HEK293 (cell line): ENCODE measurements at regions not wholly inside any gene's neighbourhood (a gene's known extent, or its start where the extent isn't known, plus 50 kb on each side); places are given as distances from the start of the nearest gene placed in this dataset.
A peak's percentile ranks its signal among the peaks of the same experiment; 100 is the strongest.
"Not testable (repeated sequence)": the region's sequence is repeated elsewhere in the genome, so short reads cannot be mapped to it uniquely, and the experiment has no call there.

Experiments used
- CTCF ChIA-PET: fragments of 350-600 bp; formaldehyde crosslinking; extraction: SDS; loops from one replicate; lab custom pipeline; 2021; ENCODE audit warnings: antibody characterized with exemption; lab: Yijun Ruan, JAX
- POLR2A ChIA-PET: fragments of 300-600 bp; formaldehyde crosslinking; extraction: SDS; loops from one replicate; lab custom pipeline; 2020; ENCODE audit warnings: antibody characterized with exemption, inconsistent platforms; lab: Yijun Ruan, JAX
- H3K27ac ChIP-seq: fragments of 200-500 bp; sonication (Bioruptor generic); 2 replicates; pipeline ENCODE4 v1.5.1; 2014; ENCODE audit warnings: low read depth, low read length, control low read depth, inconsistent platforms; ENCODE audit errors: extremely low read depth
- H3K36me3 ChIP-seq, 2 experiments: fragments of 200-500 bp in 1 of 2; sonication (Bioruptor generic) in 1 of 2; 1 replicate in 1 of 2; 2 replicates in 1 of 2; pipeline ENCODE4 v1.5.1; 2014 to 2017; ENCODE audit warnings: inconsistent platforms in 2 of 2, low read length in 2 of 2; ENCODE audit not compliant: control insufficient read depth in 2 of 2, insufficient read depth in 1 of 2
- H3K4me1 ChIP-seq: fragments of 200-500 bp; sonication (Bioruptor generic); 2 replicates; pipeline ENCODE4 v1.5.1; 2014; ENCODE audit warnings: mild to moderate bottlenecking, low read length, inconsistent platforms; ENCODE audit not compliant: control insufficient read depth, insufficient read depth
- H3K4me3 ChIP-seq: 2 replicates; pipeline ENCODE4 v1.5.1; 2011; ENCODE audit warnings: low read depth, mild to moderate bottlenecking, control low read depth, low read length, moderate library complexity
- H3K9me3 ChIP-seq: fragments of 200-500 bp; sonication (Bioruptor generic); 2 replicates; pipeline ENCODE4 v1.5.1; 2014; ENCODE audit warnings: low read depth, low read length, inconsistent platforms; ENCODE audit not compliant: control insufficient read depth, insufficient read depth
- EGR2 ChIP-seq: fragments of 450-650 bp; formaldehyde crosslinking; IDR thresholded peaks from 2 replicates; pipeline ENCODE4 v1.5.1; 2016; ENCODE audit warnings: low read depth, missing biosample characterization, missing genetic modification characterization
- OVOL3 ChIP-seq: fragments of 450-650 bp; formaldehyde crosslinking; IDR thresholded peaks from 2 replicates; pipeline ENCODE4 v1.5.1; 2016; ENCODE audit warnings: missing biosample characterization, missing genetic modification characterization
- YY1 ChIP-seq: fragments of 450-650 bp; formaldehyde crosslinking; IDR thresholded peaks from 2 replicates; pipeline ENCODE4 v1.5.1; 2018; ENCODE audit warnings: missing biosample characterization, missing genetic modification characterization
- ZNF114 ChIP-seq: fragments of 450-650 bp; formaldehyde crosslinking; IDR thresholded peaks from 2 replicates; pipeline ENCODE4 v1.5.0; 2017; ENCODE audit warnings: missing biosample characterization, missing genetic modification characterization
- ZNF214 ChIP-seq: fragments of 450-650 bp; formaldehyde crosslinking; IDR thresholded peaks from 2 replicates; pipeline ENCODE4 v1.5.1; 2017; ENCODE audit warnings: missing biosample characterization, mild to moderate bottlenecking, missing genetic modification characterization, borderline replicate concordance
- ZNF335 ChIP-seq: fragments of 450-650 bp; formaldehyde crosslinking; conservative IDR thresholded peaks from 2 replicates; pipeline ENCODE4 v1.5.1; 2016; ENCODE audit warnings: missing biosample characterization, missing genetic modification characterization
- ZNF341 ChIP-seq: fragments of 450-650 bp; formaldehyde crosslinking; IDR thresholded peaks from 2 replicates; pipeline ENCODE4; 2016; ENCODE audit warnings: low read depth, missing biosample characterization, missing genetic modification characterization
- ZNF423 ChIP-seq: fragments of 450-650 bp; formaldehyde crosslinking; IDR thresholded peaks from 2 replicates; pipeline ENCODE4 v1.5.1; 2016; ENCODE audit warnings: missing biosample characterization, missing genetic modification characterization
- ZNF473 ChIP-seq: fragments of 450-650 bp; formaldehyde crosslinking; IDR thresholded peaks from 2 replicates; pipeline ENCODE4 v1.5.1; 2017; ENCODE audit warnings: missing biosample characterization, missing genetic modification characterization
- ZNF529 ChIP-seq: fragments of 450-650 bp; formaldehyde crosslinking; IDR thresholded peaks from 2 replicates; pipeline ENCODE4 v1.5.1; 2017; ENCODE audit warnings: missing genetic modification characterization, missing biosample characterization; ENCODE audit not compliant: insufficient replicate concordance
- ZNF558 ChIP-seq: fragments of 450-650 bp; formaldehyde crosslinking; IDR thresholded peaks from 2 replicates; pipeline ENCODE4 v1.5.1; 2016; ENCODE audit warnings: missing biosample characterization, missing genetic modification characterization
- ZNF560 ChIP-seq: fragments of 450-650 bp; formaldehyde crosslinking; IDR thresholded peaks from 2 replicates; pipeline ENCODE4 v1.5.1; 2017; ENCODE audit warnings: missing biosample characterization, missing genetic modification characterization, borderline replicate concordance
- ZNF624 ChIP-seq: fragments of 450-650 bp; formaldehyde crosslinking; IDR thresholded peaks from 2 replicates; pipeline ENCODE4 v1.5.1; 2017; ENCODE audit warnings: missing biosample characterization, missing genetic modification characterization
- ZSCAN4 ChIP-seq: fragments of 450-650 bp; formaldehyde crosslinking; IDR thresholded peaks from 2 replicates; pipeline ENCODE4 v1.5.1; 2017; ENCODE audit warnings: missing biosample characterization, missing genetic modification characterization
- TF ChIP-seq, protein P1 (sequence below): fragments of 450-650 bp; formaldehyde crosslinking; IDR thresholded peaks from 2 replicates; pipeline ENCODE4 v1.5.1; 2016; ENCODE audit warnings: missing biosample characterization, missing genetic modification characterization
- TF ChIP-seq, protein P2 (sequence below): fragments of 450-650 bp; formaldehyde crosslinking; IDR thresholded peaks from 2 replicates; pipeline ENCODE4 v1.5.1; 2016; ENCODE audit warnings: missing biosample characterization, missing genetic modification characterization, borderline replicate concordance

DNA sequence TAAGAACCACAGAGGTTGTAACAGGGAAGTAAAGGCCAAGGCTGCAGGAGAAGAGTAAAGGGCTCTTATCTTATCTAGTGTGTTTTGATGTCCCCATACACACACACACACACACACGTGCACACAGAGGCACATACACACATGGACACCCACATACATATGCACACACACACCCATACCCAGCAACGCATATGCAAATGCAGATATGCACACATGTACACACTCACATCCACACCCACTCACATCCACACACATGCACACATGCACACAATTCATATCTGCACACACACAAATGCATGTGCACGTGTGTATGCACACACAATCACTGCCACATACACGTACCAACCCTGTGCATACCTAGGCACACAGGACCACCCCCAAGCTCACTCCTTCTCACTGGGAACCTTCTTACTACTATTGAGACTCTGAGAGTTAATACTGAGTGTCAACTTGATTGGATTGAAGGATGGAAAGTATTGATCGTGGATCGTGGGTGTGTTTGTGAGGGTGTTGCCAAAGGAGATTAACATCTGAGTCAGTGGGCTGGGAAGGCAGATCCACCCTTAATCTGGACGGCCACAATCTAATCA, 99.0 kb upstream of the AKAP13 start:
- no peak for TF ChIP-seq ZNF560 (tag by site-specific recombination)
- peak; percentile 45 for TF ChIP-seq ZSCAN4 (tag by site-specific recombination)
- POLR2A ChIA-PET: no interaction called here
- no peaks in the 10 kb centered on the region for H3K9me3 ChIP-seq

DNA sequence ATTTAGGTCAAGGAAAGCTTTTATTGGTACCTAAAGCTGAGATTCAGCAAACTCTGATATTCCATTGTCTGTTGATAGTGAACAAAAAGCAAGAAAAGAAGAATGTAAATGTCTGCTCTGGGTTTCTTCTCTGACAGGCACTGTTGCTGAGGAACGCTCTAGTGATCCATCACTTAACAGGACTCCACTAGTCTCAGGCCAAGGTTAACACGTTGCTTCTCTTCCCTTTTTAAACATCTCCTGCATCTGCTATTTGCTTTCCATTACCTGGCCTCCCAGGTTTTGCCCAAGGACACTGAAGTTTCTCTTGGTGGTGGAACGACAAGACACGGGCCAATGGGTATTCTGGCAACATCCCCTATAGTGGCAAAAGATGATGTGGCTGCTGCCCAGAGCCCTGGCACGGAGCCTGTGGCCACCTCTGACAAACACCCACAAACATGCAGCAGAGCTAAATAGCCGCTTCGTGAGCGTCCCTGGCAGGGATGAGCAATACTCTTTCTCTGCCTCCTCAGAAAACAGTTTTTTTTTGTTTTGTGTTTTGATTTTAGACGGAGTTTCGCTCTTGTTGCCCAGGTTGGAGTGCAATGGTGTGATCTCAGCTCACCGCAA, 97.8 kb upstream of the AKAP13 start:
- CTCF ChIA-PET: no interaction called here
- TF ChIP-seq ZNF214: no peak
- TF ChIP-seq, protein P1, sequence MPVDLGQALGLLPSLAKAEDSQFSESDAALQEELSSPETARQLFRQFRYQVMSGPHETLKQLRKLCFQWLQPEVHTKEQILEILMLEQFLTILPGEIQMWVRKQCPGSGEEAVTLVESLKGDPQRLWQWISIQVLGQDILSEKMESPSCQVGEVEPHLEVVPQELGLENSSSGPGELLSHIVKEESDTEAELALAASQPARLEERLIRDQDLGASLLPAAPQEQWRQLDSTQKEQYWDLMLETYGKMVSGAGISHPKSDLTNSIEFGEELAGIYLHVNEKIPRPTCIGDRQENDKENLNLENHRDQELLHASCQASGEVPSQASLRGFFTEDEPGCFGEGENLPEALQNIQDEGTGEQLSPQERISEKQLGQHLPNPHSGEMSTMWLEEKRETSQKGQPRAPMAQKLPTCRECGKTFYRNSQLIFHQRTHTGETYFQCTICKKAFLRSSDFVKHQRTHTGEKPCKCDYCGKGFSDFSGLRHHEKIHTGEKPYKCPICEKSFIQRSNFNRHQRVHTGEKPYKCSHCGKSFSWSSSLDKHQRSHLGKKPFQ (tag by site-specific recombination): no peak
- no peak for TF ChIP-seq OVOL3
- TF ChIP-seq ZNF473: no peak
- TF ChIP-seq ZNF558 (tag by site-specific recombination): no peak
- TF ChIP-seq ZNF341: no peak
- TF ChIP-seq ZNF114: no peak
- no peak for TF ChIP-seq EGR2 (tag by site-specific recombination)
- no peak for TF ChIP-seq ZNF624 (tag by site-specific recombination)
- TF ChIP-seq ZNF335 (tag by site-specific recombination): no peak
- TF ChIP-seq ZNF529 (tag by site-specific recombination): no peak
- TF ChIP-seq, protein P2, sequence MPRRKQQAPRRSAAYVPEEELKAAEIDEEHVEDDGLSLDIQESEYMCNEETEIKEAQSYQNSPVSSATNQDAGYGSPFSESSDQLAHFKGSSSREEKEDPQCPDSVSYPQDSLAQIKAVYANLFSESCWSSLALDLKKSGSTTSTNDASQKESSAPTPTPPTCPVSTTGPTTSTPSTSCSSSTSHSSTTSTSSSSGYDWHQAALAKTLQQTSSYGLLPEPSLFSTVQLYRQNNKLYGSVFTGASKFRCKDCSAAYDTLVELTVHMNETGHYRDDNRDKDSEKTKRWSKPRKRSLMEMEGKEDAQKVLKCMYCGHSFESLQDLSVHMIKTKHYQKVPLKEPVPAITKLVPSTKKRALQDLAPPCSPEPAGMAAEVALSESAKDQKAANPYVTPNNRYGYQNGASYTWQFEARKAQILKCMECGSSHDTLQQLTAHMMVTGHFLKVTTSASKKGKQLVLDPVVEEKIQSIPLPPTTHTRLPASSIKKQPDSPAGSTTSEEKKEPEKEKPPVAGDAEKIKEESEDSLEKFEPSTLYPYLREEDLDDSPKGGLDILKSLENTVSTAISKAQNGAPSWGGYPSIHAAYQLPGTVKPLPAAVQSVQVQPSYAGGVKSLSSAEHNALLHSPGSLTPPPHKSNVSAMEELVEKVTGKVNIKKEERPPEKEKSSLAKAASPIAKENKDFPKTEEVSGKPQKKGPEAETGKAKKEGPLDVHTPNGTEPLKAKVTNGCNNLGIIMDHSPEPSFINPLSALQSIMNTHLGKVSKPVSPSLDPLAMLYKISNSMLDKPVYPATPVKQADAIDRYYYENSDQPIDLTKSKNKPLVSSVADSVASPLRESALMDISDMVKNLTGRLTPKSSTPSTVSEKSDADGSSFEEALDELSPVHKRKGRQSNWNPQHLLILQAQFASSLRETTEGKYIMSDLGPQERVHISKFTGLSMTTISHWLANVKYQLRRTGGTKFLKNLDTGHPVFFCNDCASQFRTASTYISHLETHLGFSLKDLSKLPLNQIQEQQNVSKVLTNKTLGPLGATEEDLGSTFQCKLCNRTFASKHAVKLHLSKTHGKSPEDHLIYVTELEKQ (tag by site-specific recombination): no peak
- no peak for TF ChIP-seq ZNF423
- TF ChIP-seq YY1: no peak
- POLR2A ChIA-PET: no interaction called here
- Histone ChIP-seq H3K27ac (no peak overlapping the region), H3K4me3 (no peak overlapping the region), H3K4me1 (no peaks in the 10 kb centered on the region), H3K36me3 (no peaks in the 10 kb centered on the region), H3K9me3 (no peaks in the 10 kb centered on the region)

More for the DNA sequence above, 99.0 kb upstream of the AKAP13 start:
- H3K4me3 ChIP-seq: no peak overlapping the region
- no peak overlapping the region for H3K27ac ChIP-seq
- CTCF ChIA-PET: interaction anchor here (0.7 kb wide), 1 partner anchor 258 kb away, joined by 3 read pairs; no protein-coding TSS in a partner anchor
- no peaks in the 10 kb centered on the region for H3K36me3 ChIP-seq
- H3K4me1 ChIP-seq: no peaks in the 10 kb centered on the region

GRCh38 chr15:85283815-85284214, 96.6 kb upstream of the AKAP13 start:
- H3K4me3 ChIP-seq, H3K9me3 ChIP-seq, POLR2A ChIA-PET, H3K27ac ChIP-seq, H3K36me3 ChIP-seq, H3K4me1 ChIP-seq: not testable (repeated sequence)
- CTCF ChIA-PET: interaction anchor here (0.5 kb wide), 1 partner anchor 185 kb away, joined by 3 read pairs; no protein-coding TSS in a partner anchor
